HEK293 (cell line): ENCODE measurements at regions not wholly inside any gene's neighbourhood (a gene's known extent, or its start where the extent isn't known, plus 50 kb on each side); places are given as distances from the start of the nearest gene placed in this dataset.

Experiments used
- CTCF ChIA-PET: fragments of 350-600 bp; formaldehyde crosslinking; extraction: SDS; loops from one replicate; lab custom pipeline; 2021; ENCODE audit warnings: antibody characterized with exemption; lab: Yijun Ruan, JAX
- POLR2A ChIA-PET: fragments of 300-600 bp; formaldehyde crosslinking; extraction: SDS; loops from one replicate; lab custom pipeline; 2020; ENCODE audit warnings: antibody characterized with exemption, inconsistent platforms; lab: Yijun Ruan, JAX
- H3K27ac ChIP-seq: fragments of 200-500 bp; sonication (Bioruptor generic); 2 replicates; pipeline ENCODE4 v1.5.1; 2014; ENCODE audit warnings: low read depth, low read length, control low read depth, inconsistent platforms; ENCODE audit errors: extremely low read depth
- H3K36me3 ChIP-seq, 2 experiments: fragments of 200-500 bp in 1 of 2; sonication (Bioruptor generic) in 1 of 2; 1 replicate in 1 of 2; 2 replicates in 1 of 2; pipeline ENCODE4 v1.5.1; 2014 to 2017; ENCODE audit warnings: inconsistent platforms in 2 of 2, low read length in 2 of 2; ENCODE audit not compliant: control insufficient read depth in 2 of 2, insufficient read depth in 1 of 2
- H3K4me1 ChIP-seq: fragments of 200-500 bp; sonication (Bioruptor generic); 2 replicates; pipeline ENCODE4 v1.5.1; 2014; ENCODE audit warnings: mild to moderate bottlenecking, low read length, inconsistent platforms; ENCODE audit not compliant: control insufficient read depth, insufficient read depth
- H3K4me3 ChIP-seq: 2 replicates; pipeline ENCODE4 v1.5.1; 2011; ENCODE audit warnings: low read depth, mild to moderate bottlenecking, control low read depth, low read length, moderate library complexity
- H3K9me3 ChIP-seq: fragments of 200-500 bp; sonication (Bioruptor generic); 2 replicates; pipeline ENCODE4 v1.5.1; 2014; ENCODE audit warnings: low read depth, low read length, inconsistent platforms; ENCODE audit not compliant: control insufficient read depth, insufficient read depth
- ATF2 ChIP-seq: fragments of 450-650 bp; formaldehyde crosslinking; IDR thresholded peaks from 2 replicates; pipeline ENCODE4 v1.5.1; 2016; ENCODE audit warnings: missing biosample characterization, missing genetic modification characterization, low read depth
- ELK4 ChIP-seq: IDR thresholded peaks from 2 replicates; pipeline ENCODE4 v1.6.1; 2011; ENCODE audit warnings: mild to moderate bottlenecking, low read depth, low read length, borderline replicate concordance
- HOXD13 ChIP-seq: sonication (generic); formaldehyde crosslinking; IDR thresholded peaks from 2 replicates; pipeline ENCODE4 v1.8.0; 2022; ENCODE audit warnings: missing genetic modification reagents, borderline replicate concordance
- KLF8 ChIP-seq: fragments of 450-650 bp; formaldehyde crosslinking; IDR thresholded peaks from 2 replicates; pipeline ENCODE4 v1.5.1; 2016; ENCODE audit warnings: missing biosample characterization, missing genetic modification characterization
- PRDM1 ChIP-seq: fragments of 450-650 bp; formaldehyde crosslinking; IDR thresholded peaks from 2 replicates; pipeline ENCODE4; 2016; ENCODE audit warnings: missing biosample characterization, missing genetic modification characterization
- SP3 ChIP-seq: fragments of 450-650 bp; formaldehyde crosslinking; IDR thresholded peaks from 2 replicates; pipeline ENCODE4 v1.5.1; 2016; ENCODE audit warnings: missing biosample characterization, missing genetic modification characterization
- ZEB2 ChIP-seq: fragments of 450-650 bp; formaldehyde crosslinking; IDR thresholded peaks from 2 replicates; pipeline ENCODE4 v1.5.1; 2016; ENCODE audit warnings: missing biosample characterization, missing genetic modification characterization
- ZNF114 ChIP-seq: fragments of 450-650 bp; formaldehyde crosslinking; IDR thresholded peaks from 2 replicates; pipeline ENCODE4 v1.5.0; 2017; ENCODE audit warnings: missing biosample characterization, missing genetic modification characterization
- ZNF148 ChIP-seq: fragments of 450-650 bp; formaldehyde crosslinking; IDR thresholded peaks from 2 replicates; pipeline ENCODE4 v1.5.0; 2017; ENCODE audit warnings: missing biosample characterization, missing genetic modification characterization, borderline replicate concordance
- ZNF155 ChIP-seq: fragments of 450-650 bp; formaldehyde crosslinking; IDR thresholded peaks from 2 replicates; pipeline ENCODE4 v1.5.1; 2016; ENCODE audit warnings: missing biosample characterization, missing genetic modification characterization
- ZNF174 ChIP-seq: fragments of 450-650 bp; formaldehyde crosslinking; IDR thresholded peaks from 2 replicates; pipeline ENCODE4 v1.5.0; 2017; ENCODE audit warnings: missing biosample characterization, mild to moderate bottlenecking, missing genetic modification characterization
- ZNF280C ChIP-seq: fragments of 450-650 bp; formaldehyde crosslinking; IDR thresholded peaks from 2 replicates; pipeline ENCODE4 v1.5.1; 2016; ENCODE audit warnings: missing biosample characterization, missing genetic modification characterization
- ZNF394 ChIP-seq: fragments of 450-650 bp; formaldehyde crosslinking; IDR thresholded peaks from 2 replicates; pipeline ENCODE4 v1.5.1; 2016; ENCODE audit warnings: missing biosample characterization, missing genetic modification characterization, mild to moderate bottlenecking, moderate library complexity, borderline replicate concordance
- ZNF48 ChIP-seq: fragments of 450-650 bp; formaldehyde crosslinking; IDR thresholded peaks from 2 replicates; pipeline ENCODE4 v1.5.1; 2016; ENCODE audit warnings: missing biosample characterization, missing genetic modification characterization
- ZNF513 ChIP-seq: fragments of 450-650 bp; IDR thresholded peaks from 2 replicates; pipeline ENCODE4 v1.5.1; 2018; ENCODE audit warnings: missing biosample characterization, missing genetic modification characterization
- ZNF621 ChIP-seq: fragments of 450-650 bp; formaldehyde crosslinking; IDR thresholded peaks from 2 replicates; pipeline ENCODE4 v1.5.1; 2017; ENCODE audit warnings: missing biosample characterization, missing genetic modification characterization
- ZNF623 ChIP-seq: fragments of 450-650 bp; formaldehyde crosslinking; IDR thresholded peaks from 2 replicates; pipeline ENCODE4 v1.5.1; 2016; ENCODE audit warnings: missing biosample characterization, missing genetic modification characterization
- ZNF677 ChIP-seq: fragments of 450-650 bp; IDR thresholded peaks from 2 replicates; pipeline ENCODE4 v1.5.0; 2018; ENCODE audit warnings: missing biosample characterization, mild to moderate bottlenecking, missing genetic modification characterization, moderate library complexity
- ZNF704 ChIP-seq: fragments of 450-650 bp; formaldehyde crosslinking; IDR thresholded peaks from 2 replicates; pipeline ENCODE4 v1.5.1; 2016; ENCODE audit warnings: missing biosample characterization, missing genetic modification characterization
- ZNF747 ChIP-seq: fragments of 450-650 bp; formaldehyde crosslinking; IDR thresholded peaks from 2 replicates; pipeline ENCODE4 v1.5.1; 2016; ENCODE audit warnings: missing biosample characterization, missing genetic modification characterization
- ZSCAN23 ChIP-seq: fragments of 450-650 bp; formaldehyde crosslinking; IDR thresholded peaks from 2 replicates; pipeline ENCODE4 v1.5.1; 2016; ENCODE audit warnings: missing biosample characterization, missing genetic modification characterization
- ZSCAN4 ChIP-seq: fragments of 450-650 bp; formaldehyde crosslinking; IDR thresholded peaks from 2 replicates; pipeline ENCODE4 v1.5.1; 2017; ENCODE audit warnings: missing biosample characterization, missing genetic modification characterization

GRCh38 chr2:12417786-12418185, 298.9 kb upstream of the TRIB2 start:
- H3K4me3 ChIP-seq: no peak overlapping the region
- CTCF ChIA-PET: interaction anchor here (0.5 kb wide), 1 partner anchor 511 kb away, joined by 3 read pairs; no protein-coding TSS in a partner anchor
- H3K4me1 ChIP-seq: no peaks in the 10 kb centered on the region
- no peaks in the 10 kb centered on the region for H3K36me3 ChIP-seq
- POLR2A ChIA-PET: no interaction called here
- H3K27ac ChIP-seq: no peak overlapping the region
- H3K9me3 ChIP-seq: no peaks in the 10 kb centered on the region
- TF ChIP-seq ZNF394: no peak
- no peak for TF ChIP-seq ZEB2
- TF ChIP-seq ZNF174 (tag by site-specific recombination): no peak
- TF ChIP-seq ZNF48: no peak
- no peak for TF ChIP-seq ZNF704 (tag by site-specific recombination)
- TF ChIP-seq ZNF747 (tag by site-specific recombination): no peak
- no peak for TF ChIP-seq SP3 (tag by site-specific recombination)
- TF ChIP-seq ELK4: no peak
- TF ChIP-seq ZSCAN4: no peak
- no peak for TF ChIP-seq KLF8 (tag by site-specific recombination)
- TF ChIP-seq ZNF513 (tag by site-specific recombination): no peak
- TF ChIP-seq ZNF148 (tag by site-specific recombination): no peak
- TF ChIP-seq HOXD13 (CRISPR knock-in tag): no peak
- no peak for TF ChIP-seq ZNF621 (tag by site-specific recombination)
- no peak for TF ChIP-seq ZNF155 (tag by site-specific recombination)
- no peak for TF ChIP-seq ZSCAN23

- Histone ChIP-seq H3K36me3 (no peaks in the 10 kb centered on the region), H3K9me3 (no peaks in the 10 kb centered on the region), H3K4me3 (no peak overlapping the region), H3K27ac (no peak overlapping the region), H3K4me1 (no peaks in the 10 kb centered on the region)
- CTCF ChIA-PET: no interaction called here
- POLR2A ChIA-PET: no interaction called here
- TF ChIP-seq ZNF623 (tag by site-specific recombination) (no peak), ZNF114 (tag by site-specific recombination) (no peak), ZNF677 (tag by site-specific recombination) (no peak), ZNF280C (tag by site-specific recombination) (no peak), ATF2 (no peak), ZNF148 (tag by site-specific recombination) (no peak), PRDM1 (tag by site-specific recombination) (no peak)
Observed at GRCh38 chr2:12419803-12420202, 296.9 kb upstream of the TRIB2 start.
